ENCODE measurements at regions not wholly inside any gene's neighbourhood (a gene's known extent, or its start where the extent isn't known, plus 50 kb on each side); places are given as distances from the start of the nearest gene placed in this dataset.

DNA sequence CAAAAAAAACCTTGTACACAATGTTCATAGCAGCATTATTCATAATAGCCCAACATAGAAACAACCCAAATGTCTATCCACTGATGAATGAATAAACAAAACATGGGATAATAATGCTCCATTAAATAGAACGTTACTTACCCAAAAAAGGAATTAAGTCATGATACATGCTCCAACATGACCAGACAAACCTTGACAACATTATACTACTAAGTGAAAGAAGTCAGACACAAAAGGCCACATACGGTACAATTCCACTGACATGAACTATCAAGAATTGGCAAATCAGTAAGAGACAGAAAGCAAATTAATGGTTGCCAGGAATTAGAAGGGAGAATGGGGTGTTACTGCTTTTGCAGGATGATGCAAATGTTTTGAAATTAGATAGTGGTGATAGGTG, 193.8 kb upstream of the SHISA6 start:
- H3K27me3 ChIP-seq = no peaks in the 10 kb centered on the region
- TF ChIP-seq, protein P1, sequence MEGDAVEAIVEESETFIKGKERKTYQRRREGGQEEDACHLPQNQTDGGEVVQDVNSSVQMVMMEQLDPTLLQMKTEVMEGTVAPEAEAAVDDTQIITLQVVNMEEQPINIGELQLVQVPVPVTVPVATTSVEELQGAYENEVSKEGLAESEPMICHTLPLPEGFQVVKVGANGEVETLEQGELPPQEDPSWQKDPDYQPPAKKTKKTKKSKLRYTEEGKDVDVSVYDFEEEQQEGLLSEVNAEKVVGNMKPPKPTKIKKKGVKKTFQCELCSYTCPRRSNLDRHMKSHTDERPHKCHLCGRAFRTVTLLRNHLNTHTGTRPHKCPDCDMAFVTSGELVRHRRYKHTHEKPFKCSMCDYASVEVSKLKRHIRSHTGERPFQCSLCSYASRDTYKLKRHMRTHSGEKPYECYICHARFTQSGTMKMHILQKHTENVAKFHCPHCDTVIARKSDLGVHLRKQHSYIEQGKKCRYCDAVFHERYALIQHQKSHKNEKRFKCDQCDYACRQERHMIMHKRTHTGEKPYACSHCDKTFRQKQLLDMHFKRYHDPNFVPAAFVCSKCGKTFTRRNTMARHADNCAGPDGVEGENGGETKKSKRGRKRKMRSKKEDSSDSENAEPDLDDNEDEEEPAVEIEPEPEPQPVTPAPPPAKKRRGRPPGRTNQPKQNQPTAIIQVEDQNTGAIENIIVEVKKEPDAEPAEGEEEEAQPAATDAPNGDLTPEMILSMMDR (IDR thresholded peaks at IDR 0.05 in 4 of 5, conservative IDR thresholded peaks at IDR 0.05 in 1 of 5) = no peak
- TF ChIP-seq POLR2A (IDR thresholded peaks at IDR 0.05) = no peak

GRCh38 chr17:11039342-11039741, 201.5 kb upstream of the PIRT start:
- intact Hi-C loops (cut with DNase I; ENCODE audit: low total_unique reads) = no loop called here

More for the DNA sequence above, 193.8 kb upstream of the SHISA6 start:
- no peak for DNase-seq
- no peak overlapping the region for H3K4me3 ChIP-seq
- no peaks in the 10 kb centered on the region for H3K4me1 ChIP-seq
- no peaks in the 10 kb centered on the region for H3K36me3 ChIP-seq
- H3K9me3 ChIP-seq = no peaks in the 10 kb centered on the region
- H3K27ac ChIP-seq = no peak overlapping the region
- intact Hi-C loops (cut with DNase I; ENCODE audit: low total_unique reads) = no loop called here
- in situ Hi-C loops (cut with MboI; ENCODE audit: low sequenced_read_pairs in 4 of 4) = loop anchor here in 1 of 4 donors (25.0 kb wide), 1 partner anchor 160 kb away; no protein-coding TSS in a partner anchor
- no peak for ATAC-seq

GRCh38 chr17:11035681-11036080, 197.8 kb upstream of the PIRT start:
- intact Hi-C loops (cut with DNase I; ENCODE audit: low total_unique reads) (no loop called here), in situ Hi-C loops (cut with MboI; ENCODE audit: low sequenced_read_pairs in 4 of 4) (loop anchor here in 1 of 4 donors (25.0 kb wide), 1 partner anchor 148 kb away; no protein-coding TSS in a partner anchor)
- ATAC-seq = no peak
- H3K36me3 ChIP-seq = no peaks in the 10 kb centered on the region
- no peak overlapping the region for H3K27ac ChIP-seq
- DNase-seq = no peak
- H3K27me3 ChIP-seq = no peaks in the 10 kb centered on the region
- no peaks in the 10 kb centered on the region for H3K9me3 ChIP-seq
- TF ChIP-seq, protein P1 (IDR thresholded peaks at IDR 0.05 in 4 of 5, conservative IDR thresholded peaks at IDR 0.05 in 1 of 5) = no peak
- TF ChIP-seq POLR2A (IDR thresholded peaks at IDR 0.05) = no peak
- H3K4me3 ChIP-seq = no peak overlapping the region
- H3K4me1 ChIP-seq = no peaks in the 10 kb centered on the region

More at GRCh38 chr17:11039342-11039741, 201.5 kb upstream of the PIRT start:
- H3K27ac ChIP-seq = no peak overlapping the region
- H3K4me3 ChIP-seq = no peak overlapping the region
- H3K4me1 ChIP-seq = no peaks in the 10 kb centered on the region
- no peaks in the 10 kb centered on the region for H3K36me3 ChIP-seq
- ATAC-seq = no peak
- DNase-seq = no peak
- no peaks in the 10 kb centered on the region for H3K9me3 ChIP-seq
- no peaks in the 10 kb centered on the region for H3K27me3 ChIP-seq
- in situ Hi-C loops (cut with MboI; ENCODE audit: low sequenced_read_pairs in 4 of 4) = loop anchor here in 1 of 4 donors (25.0 kb wide), 1 partner anchor 152 kb away; no protein-coding TSS in a partner anchor
- TF ChIP-seq, protein P1 (IDR thresholded peaks at IDR 0.05 in 4 of 5, conservative IDR thresholded peaks at IDR 0.05 in 1 of 5) = no peak
- TF ChIP-seq POLR2A (IDR thresholded peaks at IDR 0.05) = no peak

DNA sequence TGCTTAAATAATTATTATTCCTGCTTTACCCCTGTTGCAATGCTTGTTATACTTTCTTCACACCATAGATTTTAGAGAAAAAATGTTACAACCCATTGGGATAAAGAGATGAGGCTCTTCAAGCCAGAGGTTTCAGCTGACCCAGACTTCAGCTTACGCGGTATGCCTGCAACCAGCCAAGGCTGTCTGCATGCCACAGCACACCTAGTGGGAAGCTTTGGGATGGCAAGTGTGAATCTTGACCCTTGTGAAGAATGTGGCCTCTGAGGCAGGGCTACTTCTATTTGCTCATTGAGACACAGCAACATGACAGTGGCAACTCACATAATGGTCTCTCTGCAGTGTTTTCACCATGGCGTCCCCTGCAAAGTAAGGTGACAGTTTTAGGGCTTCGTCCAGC, 193.9 kb upstream of the PIRT start:
- no peak for DNase-seq
- H3K4me3 ChIP-seq = no peak overlapping the region
- TF ChIP-seq, protein P1 (IDR thresholded peaks at IDR 0.05 in 4 of 5, conservative IDR thresholded peaks at IDR 0.05 in 1 of 5) = no peak
- TF ChIP-seq POLR2A (IDR thresholded peaks at IDR 0.05) = no peak
- H3K4me1 ChIP-seq = no peaks in the 10 kb centered on the region
- intact Hi-C loops (cut with DNase I; ENCODE audit: low total_unique reads) = no loop called here
- in situ Hi-C loops (cut with MboI; ENCODE audit: low sequenced_read_pairs in 4 of 4) = loop anchor here in 1 of 4 donors (25.0 kb wide), 1 partner anchor 144 kb away; no protein-coding TSS in a partner anchor
- H3K36me3 ChIP-seq = no peaks in the 10 kb centered on the region
- H3K27ac ChIP-seq = no peak overlapping the region
- H3K9me3 ChIP-seq = no peaks in the 10 kb centered on the region
- no peak for ATAC-seq
- no peaks in the 10 kb centered on the region for H3K27me3 ChIP-seq

DNA sequence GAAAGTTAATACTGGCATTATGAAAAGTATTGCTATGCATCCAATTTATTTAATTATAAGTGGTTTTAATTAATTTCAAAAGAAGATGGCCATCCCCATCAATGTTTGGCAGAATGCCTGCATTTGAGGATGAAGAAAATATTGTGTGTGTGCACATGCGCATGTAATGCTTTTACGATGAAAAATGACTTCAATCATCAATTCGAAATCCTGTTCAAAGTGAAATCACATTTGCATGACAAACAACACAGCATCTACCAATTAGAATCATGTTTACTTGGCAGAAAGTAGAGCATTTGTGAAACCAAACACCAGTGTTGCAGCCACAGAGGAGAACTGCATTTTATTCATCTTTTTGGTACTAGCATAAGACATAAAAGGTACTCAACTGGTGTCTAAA, 191.9 kb upstream of the PIRT start:
- in situ Hi-C loops (cut with MboI; ENCODE audit: low sequenced_read_pairs in 4 of 4) (loop anchor here in 1 of 4 donors (25.0 kb wide), 1 partner anchor 142 kb away; no protein-coding TSS in a partner anchor), intact Hi-C loops (cut with DNase I; ENCODE audit: low total_unique reads) (no loop called here)
- DNase-seq (no peak), ATAC-seq (no peak)
- H3K36me3 ChIP-seq = no peaks in the 10 kb centered on the region
- no peaks in the 10 kb centered on the region for H3K4me1 ChIP-seq
- TF ChIP-seq, protein P1 (IDR thresholded peaks at IDR 0.05 in 4 of 5, conservative IDR thresholded peaks at IDR 0.05 in 1 of 5) = no peak
- no peak for TF ChIP-seq POLR2A (IDR thresholded peaks at IDR 0.05)
- no peaks in the 10 kb centered on the region for H3K9me3 ChIP-seq
- H3K27ac ChIP-seq = no peak overlapping the region
- no peak overlapping the region for H3K4me3 ChIP-seq
- H3K27me3 ChIP-seq = no peaks in the 10 kb centered on the region

All from gastrocnemius medialis (tissue), 4 donors.